Tibial nerve (tissue), 4 donors: ENCODE measurements at regions not wholly inside any gene's neighbourhood (a gene's known extent, or its start where the extent isn't known, plus 50 kb on each side); places are given as distances from the start of the nearest gene placed in this dataset.

ENCODE experiments used
- CTCF ChIP-seq, 5 experiments: fragments of 200-600 bp in 3 of 5; fragments of 450-650 bp in 2 of 5; sonication (generic) in 3 of 5; IDR thresholded peaks; one replicate each; pipeline ENCODE4 v1.5.1; 2016 to 2019; ENCODE audit warnings: antibody characterized with exemption in 5 of 5, mild to moderate bottlenecking in 3 of 5, moderate library complexity in 2 of 5
- EP300 ChIP-seq, 2 donors: sonication (generic); formaldehyde crosslinking; IDR thresholded peaks; one replicate each; pipeline ENCODE4 v1.6.1; 2017; ENCODE audit warnings: antibody characterized with exemption in 2 of 2, mild to moderate bottlenecking in 1 of 2
- POLR2A ChIP-seq, 2 donors: fragments of 450-650 bp; IDR thresholded peaks; one replicate each; pipeline ENCODE4 v1.6.1; 2017; ENCODE audit warnings: antibody characterized with exemption in 2 of 2, mild to moderate bottlenecking in 2 of 2, moderate library complexity in 2 of 2

GRCh38 chr11:37203006-37203405, 605.0 kb upstream of the RAG2 start:
- no peak for TF ChIP-seq CTCF (IDR thresholded peaks at IDR 0.05)
- TF ChIP-seq EP300 (IDR thresholded peaks at IDR 0.05): no peak
- no peak for TF ChIP-seq POLR2A (IDR thresholded peaks at IDR 0.05)
